K562 (cell line): ENCODE measurements at regions not wholly inside any gene's neighbourhood (a gene's known extent, or its start where the extent isn't known, plus 50 kb on each side); places are given as distances from the start of the nearest gene placed in this dataset.

Experiments
- ATAC-seq: fragments of 200-7000 bp; cut with Tn5 transposase; 3 replicates; pipeline ENCODE4 v1.9.1; 2020; ENCODE audit warnings: moderate library complexity
- BruUV-seq: library from RNA; stranded (reverse); fragments of 400-500 nt; replicated peaks from 2 replicates; lab custom pipeline; 2021; lab: Mats Ljungman, UMichigan
- CTCF ChIA-PET: fragments of 300-600 bp; formaldehyde crosslinking; extraction: SDS; loops from one replicate; lab custom pipeline; 2021; ENCODE audit warnings: low intra/inter-chr PET ratio; lab: Yijun Ruan, JAX
- POLR2A ChIA-PET: fragments of 300-600, 350-650 bp; sonication (Branson Sonifier 250); formaldehyde crosslinking; extraction: SDS; loops from one replicate; lab custom pipeline; 2021; ENCODE audit warnings: antibody characterized with exemption, inconsistent platforms; lab: Yijun Ruan, JAX
- DNase-seq, 4 experiments: peaks; one replicate each; pipeline versions ENCODE4 v3.0.0 to v3.0.0-alpha.2; 2011 to 2018; ENCODE audit warnings: low spot score in 3 of 4, mixed read lengths in 3 of 4; ENCODE audit errors: extremely low read depth in 1 of 4
- FAIRE-seq: peaks from 2 replicates; lab custom pipeline; 2011; peaks lifted over from hg19 to GRCh38; lab: Jason Lieb, UNC
- H2AFZ ChIP-seq: 2 replicates; pipeline ENCODE4 v1.6.0; 2011; ENCODE audit warnings: low read depth, low read length, control low read depth, inconsistent platforms
- H3K27ac ChIP-seq: fragments of 200-600 bp; 3 replicates; pipeline ENCODE4 v1.8.0; 2011; ENCODE audit warnings: low read depth, mild to moderate bottlenecking, control low read depth, inconsistent platforms, low read length, moderate library complexity, mixed read lengths; ENCODE audit errors: extremely low read depth
- H3K27me3 ChIP-seq, 2 experiments: fragments of 300-600 bp in 1 of 2; 2 replicates in 1 of 2; 3 replicates in 1 of 2; pipeline versions ENCODE4 v1.6.0 to v1.8.0; 2011; ENCODE audit warnings: inconsistent platforms in 2 of 2, low read length in 2 of 2, mild to moderate bottlenecking in 1 of 2, mixed read lengths in 1 of 2, moderate library complexity in 1 of 2; ENCODE audit not compliant: control insufficient read depth in 2 of 2, insufficient read depth in 2 of 2
- H3K36me3 ChIP-seq: fragments of 300-600 bp; 3 replicates; pipeline ENCODE4 v1.8.0; 2011; ENCODE audit warnings: mild to moderate bottlenecking, low read length, inconsistent platforms; ENCODE audit not compliant: control insufficient read depth, insufficient read depth
- H3K4me1 ChIP-seq, 2 experiments: fragments of 200-600 bp in 1 of 2; replicated peaks in 1 of 2; 2 replicates in 1 of 2; 3 replicates in 1 of 2; pipeline versions ENCODE4 v1.5.1 to v1.8.0; 2011; ENCODE audit warnings: inconsistent platforms in 2 of 2, low read length in 2 of 2, mild to moderate bottlenecking in 1 of 2, mixed read lengths in 1 of 2, moderate library complexity in 1 of 2; ENCODE audit not compliant: control insufficient read depth in 2 of 2, insufficient read depth in 2 of 2
- H3K4me2 ChIP-seq: 2 replicates; pipeline ENCODE4 v1.6.1; 2011; ENCODE audit warnings: low read length, control low read depth, inconsistent platforms, mixed read lengths; ENCODE audit not compliant: insufficient read depth
- H3K4me3 ChIP-seq: fragments of 200-600 bp; sonication (generic), shearing (Covaris generic); 2 replicates; pipeline ENCODE4 v1.5.1; 2016; ENCODE audit warnings: control low read depth, inconsistent platforms
- H3K79me2 ChIP-seq: fragments of 200-600 bp; 3 replicates; pipeline ENCODE4 v1.8.0; 2011; ENCODE audit warnings: low read length, inconsistent platforms; ENCODE audit not compliant: control insufficient read depth, insufficient read depth
- H3K9ac ChIP-seq, 2 experiments: 2 replicates each; pipeline versions ENCODE4 v1.6.0 to v1.6.1; 2011; ENCODE audit warnings: low read depth in 2 of 2, low read length in 2 of 2, control low read depth in 1 of 2, inconsistent platforms in 1 of 2, mild to moderate bottlenecking in 1 of 2, mixed read lengths in 1 of 2; ENCODE audit not compliant: insufficient read depth in 1 of 2
- H3K9me1 ChIP-seq: one replicate; pipeline ENCODE4 v1.6.0; 2011; ENCODE audit warnings: inconsistent platforms, mild to moderate bottlenecking, low read length, moderate library complexity; ENCODE audit not compliant: control insufficient read depth, insufficient read depth
- H3K9me3 ChIP-seq: replicated peaks from 2 replicates; pipeline ENCODE4 v1.5.1; 2011; ENCODE audit warnings: low read depth, low read length, inconsistent platforms; ENCODE audit not compliant: control insufficient read depth, insufficient read depth
- H4K20me1 ChIP-seq: replicated peaks from 2 replicates; pipeline ENCODE4 v1.6.1; 2011; ENCODE audit warnings: low read length, inconsistent platforms, mixed read lengths; ENCODE audit not compliant: control insufficient read depth, insufficient read depth
- CBX2 ChIP-seq: fragments of 200-600 bp; sonication (generic); IDR thresholded peaks from one replicate; pipeline ENCODE4 v1.6.1; 2012; ENCODE audit warnings: mild to moderate bottlenecking, low read length, inconsistent platforms; ENCODE audit not compliant: insufficient read depth, poor library complexity, severe bottlenecking
- ESRRB ChIP-seq: fragments of 250-450 bp; sonication (Bioruptor Pico); IDR thresholded peaks from 2 replicates; pipeline ENCODE4 v1.5.0; 2020; ENCODE audit warnings: mild to moderate bottlenecking, moderate library complexity, borderline replicate concordance
- KDM1A ChIP-seq, 2 experiments: fragments of 450-650 bp; IDR thresholded peaks; 2 replicates each; pipeline ENCODE4 v1.6.1; 2016; ENCODE audit warnings: mild to moderate bottlenecking in 2 of 2
- NCOA2 ChIP-seq, 2 experiments: fragments of 450-650 bp; IDR thresholded peaks; 2 replicates each; pipeline ENCODE4 v1.6.1; 2018; ENCODE audit warnings: mild to moderate bottlenecking in 2 of 2, moderate library complexity in 1 of 2; ENCODE audit not compliant: partially characterized antibody in 2 of 2
- RAD21 ChIP-seq, 2 experiments: fragments of 250-450 bp in 1 of 2; fragments of 450-650 bp in 1 of 2; sonication (Bioruptor Pico) in 1 of 2; formaldehyde crosslinking in 1 of 2; IDR thresholded peaks in 1 of 2; conservative IDR thresholded peaks in 1 of 2; 2 replicates each; pipeline versions ENCODE4 v1.4.0 to v1.8.0; 2020 to 2022; ENCODE audit warnings: mild to moderate bottlenecking in 2 of 2, moderate library complexity in 1 of 2
- SIN3A ChIP-seq, 2 experiments: fragments of 150-350 bp in 1 of 2; IDR thresholded peaks; 2 replicates each; pipeline ENCODE4 v1.6.1; 2011 to 2016; ENCODE audit warnings: borderline replicate concordance in 2 of 2, low read depth in 2 of 2, low read length in 2 of 2, mild to moderate bottlenecking in 2 of 2, moderate library complexity in 2 of 2; ENCODE audit not compliant: control insufficient read depth in 1 of 2
- SIRT6 ChIP-seq: IDR thresholded peaks from one replicate; pipeline ENCODE4 v1.6.1; 2012; ENCODE audit warnings: low read depth, mild to moderate bottlenecking, control low read depth, inconsistent platforms, low read length, moderate library complexity
- WGBS: fragments of 100-300 bp; shearing (Covaris generic); methylation state at CpG from one replicate; pipeline ENCODE4 v1.1.6; 2016; ENCODE audit warnings: low coverage, mixed read lengths; ENCODE audit not compliant: insufficient coverage; ENCODE audit errors: missing lambda C conversion rate; 5-methylcytosine and 5-hydroxymethylcytosine counted together
- in situ Hi-C: fragments of 300-500 bp; cut with MboI; formaldehyde crosslinking; loops from 4 replicates; pipeline ENCODE4 v1.15.0; 2018; ENCODE audit warnings: inconsistent platforms, mixed read lengths
- intact Hi-C: fragments of 100-400 bp; cut with micrococcal nuclease; formaldehyde crosslinking; loops from 2 replicates; pipeline ENCODE4 v1.14.2; 2022
- TF ChIP-seq, protein P1 (sequence below): fragments of 150-350 bp; IDR thresholded peaks from 2 replicates; pipeline ENCODE4 v1.6.1; 2014; ENCODE audit warnings: low read depth, mild to moderate bottlenecking, low read length, borderline replicate concordance

GRCh38 chr6:168990019-168990751, 263.5 kb downstream of the THBS2 start:
- Histone ChIP-seq H3K27me3 (peaks cover 0 to 4% of the 10 kb centered on the region in 2 experiments; a peak in 3 of 5 replicates), H3K4me2 (no peak overlapping the region), H3K4me1 (no peaks in the 10 kb centered on the region), H3K27ac (no peak overlapping the region), H3K79me2 (no peaks in the 10 kb centered on the region), H3K9me3 (no peaks in the 10 kb centered on the region), H2AFZ (no peak overlapping the region), H4K20me1 (no peaks in the 10 kb centered on the region), H3K9ac (no peak overlapping the region), H3K36me3 (no peaks in the 10 kb centered on the region), H3K9me1 (no peaks in the 10 kb centered on the region), H3K4me3 (no peak overlapping the region)
- no peak for DNase-seq
- ChIA-PET CTCF (no interaction called here), POLR2A (no interaction called here)
- in situ Hi-C loops: no loop called here
- no peak for FAIRE-seq
- no peak for ATAC-seq
- WGBS: 28% methylated on average over 10 of the region's 22 CpGs
- intact Hi-C loops: no loop called here
- BruUV-seq: no TSS peak
- no peak for TF ChIP-seq KDM1A (IDR thresholded peaks at IDR 0.05)
- TF ChIP-seq SIRT6: no peak
- TF ChIP-seq CBX2: no peak
- no peak for TF ChIP-seq NCOA2 (IDR thresholded peaks at IDR 0.05; ENCODE audit: partially characterized antibody in 2 of 2)
- no peak for TF ChIP-seq RAD21 (CRISPR knock-in tag; conservative IDR thresholded peaks at IDR 0.05 in 1 of 2, IDR thresholded peaks at IDR 0.05 in 1 of 2)
- TF ChIP-seq, protein P1, sequence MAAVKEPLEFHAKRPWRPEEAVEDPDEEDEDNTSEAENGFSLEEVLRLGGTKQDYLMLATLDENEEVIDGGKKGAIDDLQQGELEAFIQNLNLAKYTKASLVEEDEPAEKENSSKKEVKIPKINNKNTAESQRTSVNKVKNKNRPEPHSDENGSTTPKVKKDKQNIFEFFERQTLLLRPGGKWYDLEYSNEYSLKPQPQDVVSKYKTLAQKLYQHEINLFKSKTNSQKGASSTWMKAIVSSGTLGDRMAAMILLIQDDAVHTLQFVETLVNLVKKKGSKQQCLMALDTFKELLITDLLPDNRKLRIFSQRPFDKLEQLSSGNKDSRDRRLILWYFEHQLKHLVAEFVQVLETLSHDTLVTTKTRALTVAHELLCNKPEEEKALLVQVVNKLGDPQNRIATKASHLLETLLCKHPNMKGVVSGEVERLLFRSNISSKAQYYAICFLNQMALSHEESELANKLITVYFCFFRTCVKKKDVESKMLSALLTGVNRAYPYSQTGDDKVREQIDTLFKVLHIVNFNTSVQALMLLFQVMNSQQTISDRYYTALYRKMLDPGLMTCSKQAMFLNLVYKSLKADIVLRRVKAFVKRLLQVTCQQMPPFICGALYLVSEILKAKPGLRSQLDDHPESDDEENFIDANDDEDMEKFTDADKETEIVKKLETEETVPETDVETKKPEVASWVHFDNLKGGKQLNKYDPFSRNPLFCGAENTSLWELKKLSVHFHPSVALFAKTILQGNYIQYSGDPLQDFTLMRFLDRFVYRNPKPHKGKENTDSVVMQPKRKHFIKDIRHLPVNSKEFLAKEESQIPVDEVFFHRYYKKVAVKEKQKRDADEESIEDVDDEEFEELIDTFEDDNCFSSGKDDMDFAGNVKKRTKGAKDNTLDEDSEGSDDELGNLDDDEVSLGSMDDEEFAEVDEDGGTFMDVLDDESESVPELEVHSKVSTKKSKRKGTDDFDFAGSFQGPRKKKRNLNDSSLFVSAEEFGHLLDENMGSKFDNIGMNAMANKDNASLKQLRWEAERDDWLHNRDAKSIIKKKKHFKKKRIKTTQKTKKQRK: no peak
- no peak for TF ChIP-seq ESRRB (CRISPR knock-in tag)
- no peak for TF ChIP-seq SIN3A (IDR thresholded peaks at IDR 0.05; ENCODE audit: borderline replicate concordance in 2 of 2, control insufficient read depth in 1 of 2, low read depth in 2 of 2, low read length in 2 of 2)
